ENCODE measurements at regions not wholly inside any gene's neighbourhood (a gene's known extent, or its start where the extent isn't known, plus 50 kb on each side); places are given as distances from the start of the nearest gene placed in this dataset.

DNA sequence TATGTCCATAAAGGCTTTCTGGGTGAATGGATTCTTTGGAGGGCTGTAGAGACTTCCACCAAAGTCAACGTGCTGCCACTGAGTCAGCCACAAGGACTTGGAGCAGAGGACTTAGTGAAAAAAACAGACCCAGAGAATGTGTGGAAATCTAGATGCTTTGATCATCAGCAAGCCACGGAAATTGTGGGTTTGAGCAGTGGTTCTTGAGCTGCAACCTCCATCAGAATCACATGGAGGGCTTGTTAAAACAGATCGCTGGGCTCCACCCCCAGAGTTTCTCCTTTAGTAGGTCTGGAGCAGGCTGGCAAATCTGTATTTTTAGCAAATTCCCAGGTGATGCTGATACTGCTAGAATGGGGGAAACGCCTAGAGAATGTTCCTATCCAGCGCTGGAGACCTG is 95.3 kb downstream of the RBM43 start:
- ATAC-seq, result no peak
- TF ChIP-seq, protein P1, sequence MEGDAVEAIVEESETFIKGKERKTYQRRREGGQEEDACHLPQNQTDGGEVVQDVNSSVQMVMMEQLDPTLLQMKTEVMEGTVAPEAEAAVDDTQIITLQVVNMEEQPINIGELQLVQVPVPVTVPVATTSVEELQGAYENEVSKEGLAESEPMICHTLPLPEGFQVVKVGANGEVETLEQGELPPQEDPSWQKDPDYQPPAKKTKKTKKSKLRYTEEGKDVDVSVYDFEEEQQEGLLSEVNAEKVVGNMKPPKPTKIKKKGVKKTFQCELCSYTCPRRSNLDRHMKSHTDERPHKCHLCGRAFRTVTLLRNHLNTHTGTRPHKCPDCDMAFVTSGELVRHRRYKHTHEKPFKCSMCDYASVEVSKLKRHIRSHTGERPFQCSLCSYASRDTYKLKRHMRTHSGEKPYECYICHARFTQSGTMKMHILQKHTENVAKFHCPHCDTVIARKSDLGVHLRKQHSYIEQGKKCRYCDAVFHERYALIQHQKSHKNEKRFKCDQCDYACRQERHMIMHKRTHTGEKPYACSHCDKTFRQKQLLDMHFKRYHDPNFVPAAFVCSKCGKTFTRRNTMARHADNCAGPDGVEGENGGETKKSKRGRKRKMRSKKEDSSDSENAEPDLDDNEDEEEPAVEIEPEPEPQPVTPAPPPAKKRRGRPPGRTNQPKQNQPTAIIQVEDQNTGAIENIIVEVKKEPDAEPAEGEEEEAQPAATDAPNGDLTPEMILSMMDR (IDR thresholded peaks at IDR 0.05), result no peak
- intact Hi-C loops (cut with DNase I), result no loop called here

GRCh38 chr2:151165105-151165684 is 96.5 kb downstream of the RBM43 start:
- no peak overlapping the region for H3K4me3 ChIP-seq
- no peaks in the 10 kb centered on the region for H3K9me3 ChIP-seq
- no peaks in the 10 kb centered on the region for H3K36me3 ChIP-seq
- ATAC-seq (no peak), DNase-seq (no peak)
- no peaks in the 10 kb centered on the region for H3K27me3 ChIP-seq (ENCODE audit: low read depth)
- H3K27ac ChIP-seq, result no peak overlapping the region
- intact Hi-C loops (cut with DNase I), result no loop called here
- TF ChIP-seq, protein P1 (IDR thresholded peaks at IDR 0.05), result no peak
- H3K4me1 ChIP-seq, result no peaks in the 10 kb centered on the region

More for the DNA sequence above, 95.3 kb downstream of the RBM43 start:
- no peak for DNase-seq
- H3K36me3 ChIP-seq, result no peaks in the 10 kb centered on the region
- no peaks in the 10 kb centered on the region for H3K27me3 ChIP-seq (ENCODE audit: low read depth)
- H3K9me3 ChIP-seq, result no peaks in the 10 kb centered on the region
- no peak overlapping the region for H3K4me3 ChIP-seq
- no peak overlapping the region for H3K27ac ChIP-seq
- no peaks in the 10 kb centered on the region for H3K4me1 ChIP-seq

GRCh38 chr2:151161821-151162551 is 99.7 kb downstream of the RBM43 start:
- intact Hi-C loops (cut with DNase I), result no loop called here

GRCh38 chr2:151159109-151159662 is 102.5 kb downstream of the RBM43 start:
- Histone ChIP-seq H3K27me3 (ENCODE audit: low read depth) (no peaks in the 10 kb centered on the region), H3K4me1 (no peaks in the 10 kb centered on the region), H3K4me3 (no peak overlapping the region), H3K9me3 (no peaks in the 10 kb centered on the region), H3K27ac (no peak overlapping the region), H3K36me3 (no peaks in the 10 kb centered on the region)
- no peak for ATAC-seq
- TF ChIP-seq, protein P1 (IDR thresholded peaks at IDR 0.05), result no peak
- intact Hi-C loops (cut with DNase I), result no loop called here
- DNase-seq, result no peak

More at GRCh38 chr2:151161821-151162551, 99.7 kb downstream of the RBM43 start:
- no peak overlapping the region for H3K27ac ChIP-seq
- DNase-seq (no peak), ATAC-seq (no peak)
- no peaks in the 10 kb centered on the region for H3K4me1 ChIP-seq
- H3K36me3 ChIP-seq, result no peaks in the 10 kb centered on the region
- H3K27me3 ChIP-seq (ENCODE audit: low read depth), result no peaks in the 10 kb centered on the region
- no peaks in the 10 kb centered on the region for H3K9me3 ChIP-seq
- TF ChIP-seq, protein P1 (IDR thresholded peaks at IDR 0.05), result no peak
- H3K4me3 ChIP-seq, result no peak overlapping the region

DNA sequence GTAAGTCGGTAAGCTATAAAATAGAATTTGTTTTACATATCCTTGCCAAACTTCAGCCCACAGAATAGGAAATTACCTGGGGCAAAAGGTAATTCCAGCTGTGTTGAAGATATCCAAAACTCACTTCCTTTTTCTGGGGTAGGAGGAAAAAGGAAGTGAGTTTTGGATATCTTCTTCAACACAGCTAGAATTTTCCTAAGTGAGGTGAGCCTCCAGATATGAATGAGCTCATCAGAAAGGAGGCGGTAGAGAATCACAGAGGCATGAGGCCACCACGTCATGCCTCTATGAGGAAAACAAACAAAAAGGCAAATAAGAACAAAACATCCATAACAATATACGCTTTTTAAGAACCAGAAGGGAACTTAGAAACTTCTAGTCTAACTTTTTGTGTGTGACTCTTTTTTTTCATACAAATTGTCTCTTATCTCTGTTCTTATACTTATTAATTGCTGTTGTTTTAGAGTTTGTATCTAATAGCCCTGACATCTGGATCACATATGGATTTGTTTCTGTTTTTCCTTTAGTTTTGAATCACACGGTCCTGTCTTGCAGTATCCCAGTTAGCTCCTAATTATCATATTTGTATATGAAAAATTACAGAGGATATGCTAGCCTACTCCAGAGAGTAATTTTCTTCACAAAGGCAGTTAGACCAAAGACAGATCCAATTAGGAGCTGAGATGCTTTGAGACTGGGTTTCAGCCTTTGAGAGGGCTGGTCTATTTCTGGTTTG is 104.5 kb downstream of the RBM43 start:
- ATAC-seq, result no peak
- TF ChIP-seq, protein P1 (IDR thresholded peaks at IDR 0.05), result no peak
- Histone ChIP-seq H3K4me3 (no peak overlapping the region), H3K4me1 (no peaks in the 10 kb centered on the region), H3K27me3 (ENCODE audit: low read depth) (no peaks in the 10 kb centered on the region), H3K9me3 (no peaks in the 10 kb centered on the region), H3K27ac (no peak overlapping the region), H3K36me3 (no peaks in the 10 kb centered on the region)
- DNase-seq, result no peak
- intact Hi-C loops (cut with DNase I), result no loop called here

All from lower lobe of right lung (tissue), 2 donors.